GM23338 (cell line): ENCODE measurements at regions not wholly inside any gene's neighbourhood (a gene's known extent, or its start where the extent isn't known, plus 50 kb on each side); places are given as distances from the start of the nearest gene placed in this dataset.

Experiments used
- ATAC-seq: fragments of 200-7000 bp; cut with Tn5 transposase; 3 replicates; pipeline ENCODE4 v1.9.1; 2020
- DNase-seq: peaks from one replicate; pipeline ENCODE4 v3.0.0-alpha.2; 2015; ENCODE audit warnings: low spot score
- H2AFZ ChIP-seq: fragments of 200-600 bp; sonication (generic); 2 replicates; pipeline ENCODE4 v1.8.0; 2016; ENCODE audit warnings: antibody characterized with exemption, mild to moderate bottlenecking, moderate library complexity
- H3F3A ChIP-seq: fragments of 200-600 bp; sonication (generic); replicated peaks from 2 replicates; pipeline ENCODE4 v1.8.0; 2017; ENCODE audit warnings: antibody characterized with exemption, mixed run types, low read depth
- H3K27ac ChIP-seq: fragments of 200-600 bp; sonication (generic); 2 replicates; pipeline ENCODE4 v1.6.1; 2016; ENCODE audit warnings: low read depth
- H3K27me3 ChIP-seq: fragments of 200-600 bp; sonication (generic); 2 replicates; pipeline ENCODE4 v1.8.0; 2016; ENCODE audit warnings: mild to moderate bottlenecking, mixed run types, moderate library complexity; ENCODE audit not compliant: insufficient read depth
- H3K36me3 ChIP-seq: fragments of 200-600 bp; sonication (generic); 2 replicates; pipeline ENCODE4 v1.8.0; 2016; ENCODE audit warnings: mild to moderate bottlenecking; ENCODE audit not compliant: insufficient read depth
- H3K4me1 ChIP-seq: fragments of 200-600 bp; sonication (generic); 2 replicates; pipeline ENCODE4 v1.8.0; 2016; ENCODE audit warnings: mild to moderate bottlenecking, moderate library complexity; ENCODE audit not compliant: insufficient read depth
- H3K4me2 ChIP-seq: fragments of 200-600 bp; sonication (generic); 2 replicates; pipeline ENCODE4 v1.7.1; 2017; ENCODE audit warnings: mixed run types
- H3K4me3 ChIP-seq: fragments of 200-600 bp; sonication (generic); 2 replicates; pipeline ENCODE4 v1.6.1; 2016; ENCODE audit warnings: mixed run types
- H3K79me2 ChIP-seq: fragments of 200-600 bp; sonication (generic); replicated peaks from 2 replicates; pipeline ENCODE4 v1.8.0; 2017; ENCODE audit warnings: mild to moderate bottlenecking; ENCODE audit not compliant: insufficient read depth
- H3K9me2 ChIP-seq: fragments of 200-600 bp; sonication (generic); 2 replicates; pipeline ENCODE4 v1.8.0; 2017; ENCODE audit not compliant: insufficient read depth
- H4K20me1 ChIP-seq: fragments of 200-600 bp; sonication (generic); replicated peaks from 2 replicates; pipeline ENCODE4 v1.8.0; 2017; ENCODE audit warnings: mild to moderate bottlenecking; ENCODE audit not compliant: insufficient read depth
- H3K27ac Mint-ChIP-seq: 2 replicates; pipeline ENCODE4 v1.8.0; 2020; ENCODE audit warnings: inconsistent platforms, mild to moderate bottlenecking, moderate library complexity, mixed read lengths
- H3K27me3 Mint-ChIP-seq: 3 replicates; pipeline ENCODE4 v1.8.0; 2022; ENCODE audit warnings: low read depth, mild to moderate bottlenecking, moderate library complexity, mixed read lengths, inconsistent platforms; ENCODE audit not compliant: insufficient read depth, poor library complexity
- H3K36me3 Mint-ChIP-seq: 3 replicates; pipeline ENCODE4 v1.8.0; 2021; ENCODE audit warnings: low read depth, mild to moderate bottlenecking, inconsistent platforms, moderate library complexity, mixed read lengths
- H3K4me1 Mint-ChIP-seq: 3 replicates; pipeline ENCODE4 v1.8.0; 2020; ENCODE audit warnings: mild to moderate bottlenecking, inconsistent platforms, mixed read lengths
- H3K4me3 Mint-ChIP-seq: 3 replicates; pipeline ENCODE4 v1.8.0; 2021; ENCODE audit warnings: moderate library complexity, mild to moderate bottlenecking, inconsistent platforms, mixed read lengths
- H3K9me3 Mint-ChIP-seq: 3 replicates; pipeline ENCODE4 v1.8.0; 2020; ENCODE audit warnings: moderate library complexity, mild to moderate bottlenecking, inconsistent platforms, mixed read lengths
- CREB1 ChIP-seq: fragments of 250-450 bp; sonication (Bioruptor Pico); IDR thresholded peaks from 2 replicates; pipeline ENCODE4 v1.5.0; 2020; ENCODE audit warnings: low read depth, mild to moderate bottlenecking, moderate library complexity
- CTCF ChIP-seq, 2 experiments: fragments of 200-600 bp in 1 of 2; sonication (generic) in 1 of 2; conservative IDR thresholded peaks; 2 replicates each; pipeline versions ENCODE4 v1.5.1 to v1.6.1; 2016 to 2017; ENCODE audit warnings: antibody characterized with exemption in 2 of 2, low read depth in 2 of 2, mild to moderate bottlenecking in 2 of 2, moderate library complexity in 1 of 2
- EZH2 ChIP-seq: fragments of 200-600 bp; sonication (generic); IDR thresholded peaks from one replicate; pipeline ENCODE4 v1.8.0; 2017; ENCODE audit warnings: antibody characterized with exemption, mild to moderate bottlenecking, low read depth; ENCODE audit not compliant: unreplicated experiment
- EZH2phosphoT487 ChIP-seq: fragments of 200-600 bp; sonication (generic); IDR thresholded peaks from one replicate; pipeline ENCODE4 v1.8.1; 2018; ENCODE audit warnings: antibody characterized with exemption; ENCODE audit not compliant: unreplicated experiment
- JUNB ChIP-seq: IDR thresholded peaks from one replicate; pipeline ENCODE4 v1.6.1; 2016; ENCODE audit warnings: antibody characterized with exemption; ENCODE audit not compliant: unreplicated experiment
- NANOG ChIP-seq: IDR thresholded peaks from 2 replicates; pipeline ENCODE4 v1.6.1; 2016; ENCODE audit warnings: antibody characterized with exemption, borderline replicate concordance
- POLR2AphosphoS5 ChIP-seq: IDR thresholded peaks from 2 replicates; pipeline ENCODE4 v1.6.1; 2016; ENCODE audit warnings: antibody characterized with exemption, low read depth
- STAT1 ChIP-seq: IDR thresholded peaks from one replicate; pipeline ENCODE4 v1.6.1; 2016; ENCODE audit warnings: antibody characterized with exemption; ENCODE audit not compliant: unreplicated experiment
- ZNF114 ChIP-seq: fragments of 250-450 bp; sonication (Bioruptor Pico); IDR thresholded peaks from 2 replicates; pipeline ENCODE4 v1.5.0; 2020; ENCODE audit warnings: mild to moderate bottlenecking, moderate library complexity
- ZNF331 ChIP-seq: fragments of 250-450 bp; sonication (Bioruptor Pico); IDR thresholded peaks from 2 replicates; pipeline ENCODE4 v1.5.0; 2020; ENCODE audit warnings: low read depth, mild to moderate bottlenecking, moderate library complexity
- ZNF462 ChIP-seq: fragments of 250-450 bp; sonication (Bioruptor Pico); IDR thresholded peaks from 2 replicates; pipeline ENCODE4 v1.5.0; 2020; ENCODE audit warnings: mild to moderate bottlenecking, moderate library complexity
- TF ChIP-seq, protein P1 (sequence below): IDR thresholded peaks from 2 replicates; pipeline ENCODE4 v1.6.1; 2016; ENCODE audit warnings: antibody characterized with exemption
- TF ChIP-seq, protein P2 (sequence below): IDR thresholded peaks from one replicate; pipeline ENCODE4 v1.6.1; 2018; ENCODE audit warnings: antibody characterized with exemption; ENCODE audit not compliant: unreplicated experiment

DNA sequence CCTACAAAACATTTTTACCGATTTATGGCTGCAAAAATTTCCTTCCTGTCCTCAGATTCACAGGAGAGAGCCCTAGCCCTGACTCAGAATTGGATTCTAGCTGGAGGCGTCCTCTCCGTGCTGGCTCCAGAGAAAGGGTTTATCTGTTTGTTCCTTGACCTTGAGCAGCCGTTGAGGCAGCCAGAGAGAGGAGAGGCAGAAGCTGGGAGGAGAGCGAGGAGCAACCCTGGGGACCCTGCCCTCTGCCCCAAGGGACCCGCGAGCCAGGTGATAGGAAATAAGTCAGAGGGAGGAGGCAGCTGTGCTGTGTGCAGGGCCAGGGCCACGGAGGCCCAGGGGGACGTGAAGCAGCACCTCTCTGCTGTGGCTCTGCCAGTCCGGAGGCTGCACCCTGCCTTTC is 75.6 kb downstream of the IGLL1 start:
- Histone ChIP-seq H3K27me3 (peaks cover 6% of the 10 kb centered on the region; the same call in 1 of the 2 replicates), H4K20me1 (no peaks in the 10 kb centered on the region), H3K4me1 (no peaks in the 10 kb centered on the region), H3K79me2 (no peaks in the 10 kb centered on the region), H3K4me3 (no peak overlapping the region), H3F3A (no peaks in the 10 kb centered on the region), H3K9me2 (no peaks in the 10 kb centered on the region), H3K27ac (no peak overlapping the region), H3K36me3 (no peaks in the 10 kb centered on the region), H3K4me2 (no peak overlapping the region), H2AFZ (no peak overlapping the region)
- no peak overlapping the region for H3K4me3 Mint-ChIP-seq
- no peaks in the 10 kb centered on the region for H3K36me3 Mint-ChIP-seq
- peaks cover 11% of the 10 kb centered on the region for H3K4me1 Mint-ChIP-seq
- H3K27me3 Mint-ChIP-seq = peaks cover 12% of the 10 kb centered on the region
- ATAC-seq (no peak), DNase-seq (no peak)
- TF ChIP-seq NANOG (no peak), STAT1 (no peak), CTCF (conservative IDR thresholded peaks at IDR 0.05; ENCODE audit: low read depth in 2 of 2) (no peak), ZNF462 (CRISPR knock-in tag) (no peak), ZNF331 (CRISPR knock-in tag) (no peak), ZNF114 (CRISPR knock-in tag) (no peak), POLR2AphosphoS5 (no peak), JUNB (no peak), EZH2 (no peak), EZH2phosphoT487 (no peak), CREB1 (CRISPR knock-in tag) (no peak)
- TF ChIP-seq, protein P1, sequence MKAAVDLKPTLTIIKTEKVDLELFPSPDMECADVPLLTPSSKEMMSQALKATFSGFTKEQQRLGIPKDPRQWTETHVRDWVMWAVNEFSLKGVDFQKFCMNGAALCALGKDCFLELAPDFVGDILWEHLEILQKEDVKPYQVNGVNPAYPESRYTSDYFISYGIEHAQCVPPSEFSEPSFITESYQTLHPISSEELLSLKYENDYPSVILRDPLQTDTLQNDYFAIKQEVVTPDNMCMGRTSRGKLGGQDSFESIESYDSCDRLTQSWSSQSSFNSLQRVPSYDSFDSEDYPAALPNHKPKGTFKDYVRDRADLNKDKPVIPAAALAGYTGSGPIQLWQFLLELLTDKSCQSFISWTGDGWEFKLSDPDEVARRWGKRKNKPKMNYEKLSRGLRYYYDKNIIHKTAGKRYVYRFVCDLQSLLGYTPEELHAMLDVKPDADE = no peak
- TF ChIP-seq, protein P2, sequence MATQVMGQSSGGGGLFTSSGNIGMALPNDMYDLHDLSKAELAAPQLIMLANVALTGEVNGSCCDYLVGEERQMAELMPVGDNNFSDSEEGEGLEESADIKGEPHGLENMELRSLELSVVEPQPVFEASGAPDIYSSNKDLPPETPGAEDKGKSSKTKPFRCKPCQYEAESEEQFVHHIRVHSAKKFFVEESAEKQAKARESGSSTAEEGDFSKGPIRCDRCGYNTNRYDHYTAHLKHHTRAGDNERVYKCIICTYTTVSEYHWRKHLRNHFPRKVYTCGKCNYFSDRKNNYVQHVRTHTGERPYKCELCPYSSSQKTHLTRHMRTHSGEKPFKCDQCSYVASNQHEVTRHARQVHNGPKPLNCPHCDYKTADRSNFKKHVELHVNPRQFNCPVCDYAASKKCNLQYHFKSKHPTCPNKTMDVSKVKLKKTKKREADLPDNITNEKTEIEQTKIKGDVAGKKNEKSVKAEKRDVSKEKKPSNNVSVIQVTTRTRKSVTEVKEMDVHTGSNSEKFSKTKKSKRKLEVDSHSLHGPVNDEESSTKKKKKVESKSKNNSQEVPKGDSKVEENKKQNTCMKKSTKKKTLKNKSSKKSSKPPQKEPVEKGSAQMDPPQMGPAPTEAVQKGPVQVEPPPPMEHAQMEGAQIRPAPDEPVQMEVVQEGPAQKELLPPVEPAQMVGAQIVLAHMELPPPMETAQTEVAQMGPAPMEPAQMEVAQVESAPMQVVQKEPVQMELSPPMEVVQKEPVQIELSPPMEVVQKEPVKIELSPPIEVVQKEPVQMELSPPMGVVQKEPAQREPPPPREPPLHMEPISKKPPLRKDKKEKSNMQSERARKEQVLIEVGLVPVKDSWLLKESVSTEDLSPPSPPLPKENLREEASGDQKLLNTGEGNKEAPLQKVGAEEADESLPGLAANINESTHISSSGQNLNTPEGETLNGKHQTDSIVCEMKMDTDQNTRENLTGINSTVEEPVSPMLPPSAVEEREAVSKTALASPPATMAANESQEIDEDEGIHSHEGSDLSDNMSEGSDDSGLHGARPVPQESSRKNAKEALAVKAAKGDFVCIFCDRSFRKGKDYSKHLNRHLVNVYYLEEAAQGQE = no peak
- H3K27ac Mint-ChIP-seq = no peak overlapping the region
- no peaks in the 10 kb centered on the region for H3K9me3 Mint-ChIP-seq
